Mesenchymal stem cell (in vitro differentiated cells and primary cell): ENCODE measurements at regions not wholly inside any gene's neighbourhood (a gene's known extent, or its start where the extent isn't known, plus 50 kb on each side); places are given as distances from the start of the nearest gene placed in this dataset.
A peak's percentile ranks its signal among the peaks of the same experiment; 100 is the strongest.

ENCODE experiments used
- DNase-seq: peaks from one replicate; pipeline ENCODE4 v3.0.0-alpha.2; 2013
- H2AFZ ChIP-seq: one replicate; pipeline ENCODE4 v1.6.1; 2013; ENCODE audit warnings: low read depth, mild to moderate bottlenecking, control low read depth, inconsistent platforms, low read length, moderate library complexity
- H2AK5ac ChIP-seq: 2 replicates; pipeline ENCODE4 v1.6.1; 2013; ENCODE audit warnings: low read length, moderate library complexity, mild to moderate bottlenecking, inconsistent platforms; ENCODE audit not compliant: severe bottlenecking
- H2BK120ac ChIP-seq: one replicate; pipeline ENCODE4 v1.6.1; 2013; ENCODE audit warnings: low read depth, mild to moderate bottlenecking, inconsistent platforms, low read length, moderate library complexity
- H2BK12ac ChIP-seq, 2 experiments: one replicate each; pipeline ENCODE4 v1.6.1; 2013; ENCODE audit warnings: inconsistent platforms in 2 of 2, low read length in 2 of 2, mild to moderate bottlenecking in 2 of 2, moderate library complexity in 2 of 2, control low read depth in 1 of 2
- H2BK15ac ChIP-seq: one replicate; pipeline ENCODE4 v1.6.1; 2013; ENCODE audit warnings: mild to moderate bottlenecking, low read depth, inconsistent platforms; ENCODE audit not compliant: poor library complexity, severe bottlenecking
- H2BK5ac ChIP-seq: 2 replicates; pipeline ENCODE4 v1.6.1; 2013; ENCODE audit warnings: low read depth, mild to moderate bottlenecking, low read length, control low read depth, inconsistent platforms; ENCODE audit not compliant: poor library complexity, severe bottlenecking
- H3K14ac ChIP-seq, 2 experiments: one replicate each; pipeline ENCODE4 v1.6.1; 2013; ENCODE audit warnings: inconsistent platforms in 2 of 2, low read length in 2 of 2, control low read depth in 1 of 2, mild to moderate bottlenecking in 1 of 2, moderate library complexity in 1 of 2
- H3K18ac ChIP-seq, 2 experiments: one replicate each; pipeline ENCODE4 v1.6.1; 2013; ENCODE audit warnings: inconsistent platforms in 2 of 2, low read length in 2 of 2, control low read depth in 1 of 2, low read depth in 1 of 2, mild to moderate bottlenecking in 1 of 2
- H3K23ac ChIP-seq, 2 experiments: one replicate each; pipeline ENCODE4 v1.6.1; 2013; ENCODE audit warnings: inconsistent platforms in 2 of 2, low read length in 2 of 2, mild to moderate bottlenecking in 2 of 2, moderate library complexity in 2 of 2, control low read depth in 1 of 2
- H3K27ac ChIP-seq: 2 replicates; pipeline ENCODE4 v1.5.1; 2013; ENCODE audit warnings: mild to moderate bottlenecking, moderate library complexity, low read length, control low read depth, inconsistent platforms; ENCODE audit not compliant: poor library complexity, severe bottlenecking
- H3K27me3 ChIP-seq, 2 experiments: 2 replicates each; pipeline versions ENCODE4 v1.6.1 to v1.7.0; 2013; ENCODE audit warnings: low read length in 2 of 2, mild to moderate bottlenecking in 2 of 2, moderate library complexity in 2 of 2, control low read depth in 1 of 2, inconsistent platforms in 1 of 2; ENCODE audit not compliant: control insufficient read depth in 1 of 2, insufficient read depth in 1 of 2
- H3K36me3 ChIP-seq, 2 experiments: 2 replicates each; pipeline versions ENCODE4 v1.6.1 to v1.7.0; 2013; ENCODE audit warnings: low read length in 2 of 2, control low read depth in 1 of 2, inconsistent platforms in 1 of 2, low read depth in 1 of 2, mild to moderate bottlenecking in 1 of 2; ENCODE audit not compliant: insufficient read depth in 2 of 2, control insufficient read depth in 1 of 2
- H3K4ac ChIP-seq, 2 experiments: one replicate each; pipeline ENCODE4 v1.6.1; 2013; ENCODE audit warnings: inconsistent platforms in 2 of 2, low read length in 2 of 2, mild to moderate bottlenecking in 2 of 2, moderate library complexity in 2 of 2, control low read depth in 1 of 2, low read depth in 1 of 2
- H3K4me1 ChIP-seq: 2 replicates; pipeline ENCODE4 v1.6.1; 2013; ENCODE audit warnings: low read depth, low read length, control low read depth; ENCODE audit not compliant: control insufficient read depth, insufficient read depth
- H3K4me2 ChIP-seq: 2 replicates; pipeline ENCODE4 v1.6.1; 2013; ENCODE audit warnings: low read length, mild to moderate bottlenecking, inconsistent platforms; ENCODE audit not compliant: poor library complexity, severe bottlenecking
- H3K4me3 ChIP-seq, 2 experiments: 2 replicates each; pipeline versions ENCODE4 v1.5.1 to v1.7.0; 2013; ENCODE audit warnings: low read length in 2 of 2, mild to moderate bottlenecking in 2 of 2, control low read depth in 1 of 2, low read depth in 1 of 2; ENCODE audit not compliant: insufficient read depth in 1 of 2
- H3K79me1 ChIP-seq: replicated peaks from 2 replicates; pipeline ENCODE4 v1.6.1; 2013; ENCODE audit warnings: mild to moderate bottlenecking, control low read depth, low read length, inconsistent platforms; ENCODE audit not compliant: poor library complexity, severe bottlenecking
- H3K9ac ChIP-seq: 2 replicates; pipeline ENCODE4 v1.7.0; 2013; ENCODE audit warnings: mild to moderate bottlenecking, low read length, moderate library complexity
- H3K9me3 ChIP-seq: 2 replicates; pipeline ENCODE4 v1.7.0; 2013; ENCODE audit warnings: mild to moderate bottlenecking, low read length; ENCODE audit not compliant: control insufficient read depth
- H4K8ac ChIP-seq: one replicate; pipeline ENCODE4 v1.6.1; 2013; ENCODE audit warnings: inconsistent platforms, mild to moderate bottlenecking, low read length, moderate library complexity
- H4K91ac ChIP-seq: one replicate; pipeline ENCODE4 v1.6.1; 2013; ENCODE audit warnings: mild to moderate bottlenecking, low read length, inconsistent platforms
- WGBS: methylation state at CpG from one replicate; pipeline ENCODE4 v1.1.7; 2013; ENCODE audit warnings: mixed read lengths; 5-methylcytosine and 5-hydroxymethylcytosine counted together

GRCh38 chr5:87184605-87185004 lies 83.1 kb upstream of the RASA1 start:
- Histone ChIP-seq H3K14ac (no peak overlapping the region), H4K8ac (no peak overlapping the region), H3K18ac (no peak overlapping the region), H2BK120ac (no peak overlapping the region), H4K91ac (no peak overlapping the region), H2BK12ac (no peak overlapping the region), H3K23ac (no peak overlapping the region), H3K79me1 (no peaks in the 10 kb centered on the region), H3K9ac (no peak overlapping the region), H3K4ac (no peak overlapping the region), H3K36me3 (no peaks in the 10 kb centered on the region), H2AK5ac (no peak overlapping the region), H2AFZ (no peak overlapping the region), H3K27ac (no peak overlapping the region), H3K4me3 (no peak overlapping the region), H2BK5ac (no peak overlapping the region), H2BK15ac (no peak overlapping the region), H3K27me3 (no peaks in the 10 kb centered on the region), H3K4me1 (no peaks in the 10 kb centered on the region), H3K9me3 (no peaks in the 10 kb centered on the region), H3K4me2 (no peak overlapping the region)
- no peak for DNase-seq
- WGBS: over 99% methylated on average over 3 of the region's 5 CpGs

- WGBS: 71% methylated on average over 2 of the region's 3 CpGs
- no peak overlapping the region for H3K4me3 ChIP-seq
Measured at GRCh38 chr5:87185838-87186237, 81.8 kb upstream of the RASA1 start.

GRCh38 chr5:87188391-87188790 lies 79.3 kb upstream of the RASA1 start:
- H3K27ac ChIP-seq: no peak overlapping the region
- no peak overlapping the region for H2AK5ac ChIP-seq
- H3K14ac ChIP-seq: no peak overlapping the region
- no peak overlapping the region for H2BK5ac ChIP-seq
- no peak overlapping the region for H4K8ac ChIP-seq
- H3K4me1 ChIP-seq: no peaks in the 10 kb centered on the region
- no peak overlapping the region for H2BK120ac ChIP-seq
- DNase-seq: no peak
- no peak overlapping the region for H4K91ac ChIP-seq
- H3K9me3 ChIP-seq: no peaks in the 10 kb centered on the region
- no peak overlapping the region for H3K4me2 ChIP-seq
- H3K36me3 ChIP-seq: no peaks in the 10 kb centered on the region
- H3K4ac ChIP-seq: no peak overlapping the region
- WGBS: 91% methylated on average over 3 of the region's 3 CpGs
- no peak overlapping the region for H3K9ac ChIP-seq
- H3K23ac ChIP-seq: no peak overlapping the region
- no peaks in the 10 kb centered on the region for H3K27me3 ChIP-seq
- no peaks in the 10 kb centered on the region for H3K79me1 ChIP-seq
- H2AFZ ChIP-seq: no peak overlapping the region
- no peak overlapping the region for H2BK12ac ChIP-seq
- H2BK15ac ChIP-seq: no peak overlapping the region
- H3K18ac ChIP-seq: no peak overlapping the region
- H3K4me3 ChIP-seq: no peak overlapping the region

More at GRCh38 chr5:87185838-87186237, 81.8 kb upstream of the RASA1 start:
- H3K9me3 ChIP-seq: no peaks in the 10 kb centered on the region
- no peak overlapping the region for H4K91ac ChIP-seq
- H3K14ac ChIP-seq: peak overlapping the region in 1 of 2 experiments; percentile 48
- no peak overlapping the region for H4K8ac ChIP-seq
- no peak overlapping the region for H2AK5ac ChIP-seq
- no peak overlapping the region for H3K4ac ChIP-seq
- H2BK5ac ChIP-seq: no peak overlapping the region
- DNase-seq: no peak
- no peak overlapping the region for H3K4me2 ChIP-seq
- no peaks in the 10 kb centered on the region for H3K79me1 ChIP-seq
- no peaks in the 10 kb centered on the region for H3K27me3 ChIP-seq
- no peak overlapping the region for H2BK15ac ChIP-seq
- no peak overlapping the region for H3K27ac ChIP-seq
- no peak overlapping the region for H3K23ac ChIP-seq
- H3K4me1 ChIP-seq: no peaks in the 10 kb centered on the region
- H3K9ac ChIP-seq: no peak overlapping the region
- H3K18ac ChIP-seq: no peak overlapping the region
- no peak overlapping the region for H2BK120ac ChIP-seq
- H3K36me3 ChIP-seq: no peaks in the 10 kb centered on the region
- no peak overlapping the region for H2AFZ ChIP-seq
- no peak overlapping the region for H2BK12ac ChIP-seq

- Histone ChIP-seq H4K91ac (no peak overlapping the region), H3K36me3 (no peaks in the 10 kb centered on the region), H3K18ac (no peak overlapping the region), H3K23ac (no peak overlapping the region), H3K79me1 (no peaks in the 10 kb centered on the region), H2BK15ac (no peak overlapping the region), H2AK5ac (no peak overlapping the region), H3K27ac (no peak overlapping the region), H3K4me1 (no peaks in the 10 kb centered on the region), H2BK120ac (no peak overlapping the region), H4K8ac (no peak overlapping the region), H2AFZ (no peak overlapping the region), H3K4me2 (no peak overlapping the region), H3K9ac (no peak overlapping the region), H3K4ac (no peak overlapping the region), H2BK5ac (no peak overlapping the region), H3K4me3 (no peak overlapping the region), H2BK12ac (no peak overlapping the region), H3K14ac (no peak overlapping the region), H3K27me3 (no peaks in the 10 kb centered on the region), H3K9me3 (no peaks in the 10 kb centered on the region)
- no peak for DNase-seq
Measured at GRCh38 chr5:87190041-87190440, 77.6 kb upstream of the RASA1 start.
